K562 (cell line): ENCODE measurements at regions not wholly inside any gene's neighbourhood (a gene's known extent, or its start where the extent isn't known, plus 50 kb on each side); places are given as distances from the start of the nearest gene placed in this dataset.

Source experiments
- CBFB ChIP-seq: sonication (generic); formaldehyde crosslinking; IDR thresholded peaks from 2 replicates; pipeline ENCODE4 v1.4.0; 2020; ENCODE audit warnings: mild to moderate bottlenecking, missing genetic modification reagents
- CC2D1A ChIP-seq: fragments of 450-650 bp; IDR thresholded peaks from 2 replicates; pipeline ENCODE4 v1.6.1; 2017; ENCODE audit warnings: mild to moderate bottlenecking
- DIDO1 ChIP-seq: fragments of 450-650 bp; IDR thresholded peaks from 2 replicates; pipeline ENCODE4 v1.6.1; 2016; ENCODE audit warnings: low read depth, missing biosample characterization, missing genetic modification characterization
- ELF2 ChIP-seq: fragments of 250-450 bp; sonication (Bioruptor Pico); IDR thresholded peaks from 2 replicates; pipeline ENCODE4 v1.5.0; 2021; ENCODE audit warnings: mild to moderate bottlenecking
- GTF3C2 ChIP-seq: IDR thresholded peaks from 3 replicates; pipeline ENCODE4 v1.6.1; 2011; ENCODE audit warnings: borderline replicate concordance, mild to moderate bottlenecking, moderate library complexity; ENCODE audit not compliant: insufficient read length; ENCODE audit errors: extremely low read depth
- PHB ChIP-seq: fragments of 250-450 bp; sonication (Bioruptor Pico); IDR thresholded peaks from 2 replicates; pipeline ENCODE4 v1.5.0; 2021
- PTBP1 ChIP-seq: fragments of 200-400 bp; formaldehyde crosslinking; IDR thresholded peaks from 2 replicates; pipeline ENCODE4 v1.6.1; 2017; ENCODE audit warnings: low read depth, low read length
- RAD21 ChIP-seq, 2 experiments: fragments of 250-450 bp in 1 of 2; fragments of 450-650 bp in 1 of 2; sonication (Bioruptor Pico) in 1 of 2; formaldehyde crosslinking in 1 of 2; IDR thresholded peaks in 1 of 2; conservative IDR thresholded peaks in 1 of 2; 2 replicates each; pipeline versions ENCODE4 v1.4.0 to v1.8.0; 2020 to 2022; ENCODE audit warnings: mild to moderate bottlenecking in 2 of 2, moderate library complexity in 1 of 2
- REST ChIP-seq, 2 experiments: fragments of 450-650 bp; formaldehyde crosslinking in 1 of 2; IDR thresholded peaks; 2 replicates each; pipeline versions ENCODE4 v1.4.0 to v1.6.1; 2014 to 2020; ENCODE audit warnings: mild to moderate bottlenecking in 2 of 2, borderline replicate concordance in 1 of 2, low read depth in 1 of 2
- U2AF1 ChIP-seq: fragments of 200-400 bp; formaldehyde crosslinking; optimal IDR thresholded peaks from 2 replicates; pipeline ENCODE3; 2017; ENCODE audit warnings: mild to moderate bottlenecking, low read depth, low read length, moderate library complexity
- ZBTB11 ChIP-seq, 3 experiments: fragments of 200-800 bp in 1 of 3; fragments of 250-450 bp in 1 of 3; fragments of 450-650 bp in 1 of 3; sonication (Bioruptor Pico) in 1 of 3; sonication (Bioruptor generic) in 1 of 3; formaldehyde crosslinking in 1 of 3; IDR thresholded peaks; 2 replicates each; pipeline versions ENCODE4 v1.6.1 to v1.8.0; 2016 to 2022; ENCODE audit warnings: mild to moderate bottlenecking in 2 of 3, missing genetic modification characterization in 2 of 3, missing compliant biosample characterization in 1 of 3, moderate library complexity in 1 of 3
- ZNF551 ChIP-seq: fragments of 250-450 bp; sonication (Bioruptor Pico); IDR thresholded peaks from 2 replicates; pipeline ENCODE4 v1.5.0; 2021; ENCODE audit warnings: mild to moderate bottlenecking, moderate library complexity

GRCh38 chr15:68875377-68876116, 54.8 kb upstream of the SPESP1 start (continued):
- TF ChIP-seq REST (IDR thresholded peaks at IDR 0.05; ENCODE audit: borderline replicate concordance): peak; percentile 91
- TF ChIP-seq REST (CRISPR knock-in tag; IDR thresholded peaks at IDR 0.05; ENCODE audit: low read depth): no peak
- TF ChIP-seq PTBP1: no peak
- TF ChIP-seq RAD21 (CRISPR knock-in tag; conservative IDR thresholded peaks at IDR 0.05 in 1 of 2, IDR thresholded peaks at IDR 0.05 in 1 of 2): peak; percentile 88 to 96
- no peak for TF ChIP-seq ELF2 (CRISPR knock-in tag)
- no peak for TF ChIP-seq ZBTB11 (CRISPR knock-in tag; IDR thresholded peaks at IDR 0.05)
- peak; percentile 86 for TF ChIP-seq CC2D1A
- no peak for TF ChIP-seq U2AF1
- no peak for TF ChIP-seq DIDO1
- no peak for TF ChIP-seq PHB (CRISPR knock-in tag)
- no peak for TF ChIP-seq ZNF551 (CRISPR knock-in tag)
- TF ChIP-seq GTF3C2: no peak
- TF ChIP-seq CBFB: no peak
